ENCODE measurements at regions not wholly inside any gene's neighbourhood (a gene's known extent, or its start where the extent isn't known, plus 50 kb on each side); places are given as distances from the start of the nearest gene placed in this dataset.

DNA sequence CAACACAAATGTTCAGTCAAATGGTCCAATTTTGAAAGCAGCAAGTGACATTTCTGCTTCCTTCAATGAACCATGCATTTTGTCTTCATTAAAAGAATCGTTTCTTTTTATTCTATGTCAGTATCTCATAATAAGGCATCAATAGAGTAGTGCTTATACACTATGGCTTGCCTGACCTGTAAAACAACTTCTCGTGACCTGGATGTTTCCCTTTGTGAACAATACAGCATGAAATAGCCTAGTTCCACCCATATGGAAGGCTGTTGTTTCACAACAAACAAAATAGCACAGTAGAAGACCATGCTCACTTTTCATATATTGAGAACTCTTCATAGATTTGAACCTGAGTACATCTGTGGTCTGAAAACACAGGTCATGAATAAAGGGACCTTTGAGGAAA lies 104.3 kb upstream of the PIK3C3 start:
- TF ChIP-seq CTCF (IDR thresholded peaks at IDR 0.05) (no peak), POLR2A (IDR thresholded peaks at IDR 0.05) (no peak)

Data from testis (tissue), 2 donors.